OCI-LY7 (cell line): ENCODE measurements at regions not wholly inside any gene's neighbourhood (a gene's known extent, or its start where the extent isn't known, plus 50 kb on each side); places are given as distances from the start of the nearest gene placed in this dataset.

Experiments
- CTCF ChIP-seq: fragments of 200-600 bp; sonication (generic); conservative IDR thresholded peaks from 2 replicates; pipeline ENCODE4 v1.5.1; 2014; ENCODE audit warnings: mild to moderate bottlenecking, antibody characterized with exemption, low read length, moderate library complexity, mixed read lengths
- EZH2phosphoT487 ChIP-seq: fragments of 200-600 bp; sonication (generic); IDR thresholded peaks from 2 replicates; pipeline ENCODE4 v1.6.1; 2018; ENCODE audit warnings: low read depth, borderline replicate concordance, mild to moderate bottlenecking, mixed run types, antibody characterized with exemption, low read length, moderate library complexity, mixed read lengths

GRCh38 chr1:175875556-175875955 lies 132.2 kb upstream of the TNR start:
- TF ChIP-seq CTCF (no peak), EZH2phosphoT487 (no peak)
